Spleen (tissue), 11 donors: ENCODE measurements at regions not wholly inside any gene's neighbourhood (a gene's known extent, or its start where the extent isn't known, plus 50 kb on each side); places are given as distances from the start of the nearest gene placed in this dataset.

ENCODE experiments used
- DNase-seq: peaks from one replicate; pipeline ENCODE4 v3.0.0-alpha.2; 2020
- H3K27ac ChIP-seq, 8 donors: fragments of 200-600 bp; sonication (generic) in 7 of 8; 1 replicate in 4 of 8; 2 replicates in 4 of 8; pipeline versions ENCODE4 v1.5.0 to v1.8.0; 2016 to 2021; ENCODE audit warnings: inconsistent platforms in 4 of 8, mild to moderate bottlenecking in 4 of 8, moderate library complexity in 1 of 8
- H3K27me3 ChIP-seq, 7 donors: fragments of 200-600 bp; sonication (generic) in 6 of 7; replicated peaks in 1 of 7; 1 replicate in 4 of 7; 2 replicates in 3 of 7; pipeline versions ENCODE4 v1.5.0 to v1.8.0; 2016 to 2021; ENCODE audit warnings: inconsistent platforms in 3 of 7, mild to moderate bottlenecking in 1 of 7
- H3K36me3 ChIP-seq, 6 donors: fragments of 200-600 bp; sonication (generic) in 5 of 6; 1 replicate in 4 of 6; 2 replicates in 2 of 6; pipeline versions ENCODE4 v1.5.0 to v1.8.0; 2016 to 2021; ENCODE audit warnings: inconsistent platforms in 2 of 6
- H3K4me1 ChIP-seq, 6 donors: fragments of 200-600 bp; sonication (generic) in 5 of 6; 1 replicate in 3 of 6; 2 replicates in 3 of 6; pipeline versions ENCODE4 v1.5.0 to v1.8.0; 2016 to 2021; ENCODE audit warnings: inconsistent platforms in 3 of 6
- H3K4me3 ChIP-seq, 8 donors: fragments of 200-600 bp; sonication (generic) in 7 of 8; 1 replicate in 4 of 8; 2 replicates in 4 of 8; pipeline versions ENCODE4 v1.5.0 to v1.8.0; 2016 to 2021; ENCODE audit warnings: inconsistent platforms in 4 of 8, mild to moderate bottlenecking in 4 of 8, moderate library complexity in 2 of 8
- H3K9me3 ChIP-seq, 8 donors: fragments of 200-600 bp; sonication (generic) in 7 of 8; 1 replicate in 4 of 8; 2 replicates in 4 of 8; pipeline versions ENCODE4 v1.5.0 to v1.8.0; 2016 to 2021; ENCODE audit warnings: inconsistent platforms in 4 of 8
- CTCF ChIP-seq, 11 experiments: fragments of 200-600 bp in 7 of 11; fragments of 450-650 bp in 4 of 11; sonication (generic) in 4 of 11; IDR thresholded peaks in 8 of 11; conservative IDR thresholded peaks in 3 of 11; 1 replicate in 7 of 11; 2 replicates in 4 of 11; pipeline versions ENCODE4 v1.4.0 to v1.8.0; 2016 to 2021; ENCODE audit warnings: antibody characterized with exemption in 11 of 11, inconsistent platforms in 4 of 11, mild to moderate bottlenecking in 1 of 11
- POLR2A ChIP-seq, 3 donors: fragments of 450-650 bp; IDR thresholded peaks; one replicate each; pipeline ENCODE4 v1.5.1; 2017; ENCODE audit warnings: antibody characterized with exemption in 3 of 3, mild to moderate bottlenecking in 1 of 3
- POLR2AphosphoS5 ChIP-seq, 3 donors: sonication (generic); formaldehyde crosslinking; IDR thresholded peaks; one replicate each; pipeline ENCODE4 v1.5.1; 2017; ENCODE audit warnings: antibody characterized with exemption in 3 of 3
- WGBS, 5 donors: extraction: QIAGEN DNeasy Blood & Tissue Kit in 3 of 5; methylation state at CpG; one replicate each; pipeline versions ENCODE4 v1.1.5 to v1.1.7; 2013 to 2018; 5-methylcytosine and 5-hydroxymethylcytosine counted together
- intact Hi-C: fragments of 100-400 bp; cut with DNase I; formaldehyde crosslinking; loops from one replicate; pipeline ENCODE4 v1.15.0; 2023; ENCODE audit warnings: low total_unique reads
- donor health status: healthy with polysubstance abuse.
- donor health status: DM: no; HTN: no; CAD: no; lungs with moderate emphysema.
- donor health status: DM: no; HTN: no; CAD: no.
- donor health status: Bipolar disorder and iron deficiency.
- donor health status: healthy.
- donor health status: DM: no; HTN: no; CAD: no.
- donor health status: DM: yes; HTN: yes; CAD: no.

GRCh38 chr5:63719147-63719546, 243.1 kb downstream of the HTR1A start:
- no peak overlapping the region for H3K4me3 ChIP-seq
- H3K27me3 ChIP-seq, result no peaks in the 10 kb centered on the region
- no peaks in the 10 kb centered on the region for H3K9me3 ChIP-seq
- 65 to 81% (median 71%) methylated on average over 1 of the region's 1 CpG for WGBS, 5 donors
- DNase-seq, result no peak
- TF ChIP-seq POLR2A (IDR thresholded peaks at IDR 0.05) (no peak), POLR2AphosphoS5 (IDR thresholded peaks at IDR 0.05) (no peak), CTCF (IDR thresholded peaks at IDR 0.05 in 8 of 11, conservative IDR thresholded peaks at IDR 0.05 in 3 of 11) (no peak)
- H3K36me3 ChIP-seq, result no peaks in the 10 kb centered on the region
- intact Hi-C loops, result no loop called here
- no peak overlapping the region for H3K27ac ChIP-seq
- no peaks in the 10 kb centered on the region for H3K4me1 ChIP-seq

- H3K27ac ChIP-seq, result no peak overlapping the region
- DNase-seq, result no peak
- peaks cover 0 to 7% (median 0%) of the 10 kb centered on the region in 8 donors for H3K9me3 ChIP-seq
- no peak for TF ChIP-seq CTCF (IDR thresholded peaks at IDR 0.05 in 8 of 11, conservative IDR thresholded peaks at IDR 0.05 in 3 of 11)
- no peak for TF ChIP-seq POLR2A (IDR thresholded peaks at IDR 0.05)
- TF ChIP-seq POLR2AphosphoS5 (IDR thresholded peaks at IDR 0.05), result no peak
- H3K36me3 ChIP-seq, result no peaks in the 10 kb centered on the region
- intact Hi-C loops, result no loop called here
- WGBS, 5 donors, result 33 to 72% (median 53%) methylated on average over 1 of the region's 1 CpG
- no peak overlapping the region for H3K4me3 ChIP-seq
- H3K27me3 ChIP-seq, result no peaks in the 10 kb centered on the region
- H3K4me1 ChIP-seq, result no peaks in the 10 kb centered on the region
These were observed 262.0 kb downstream of the HTR1A start for GRCh38 chr5:63700241-63700640.

GRCh38 chr5:63697811-63698210, 264.4 kb downstream of the HTR1A start:
- Histone ChIP-seq H3K9me3 (peaks cover 0 to 7% (median 0%) of the 10 kb centered on the region in 8 donors), H3K4me1 (no peaks in the 10 kb centered on the region), H3K27me3 (no peaks in the 10 kb centered on the region), H3K27ac (no peak overlapping the region), H3K4me3 (no peak overlapping the region), H3K36me3 (no peaks in the 10 kb centered on the region)
- intact Hi-C loops, result no loop called here
- 69 to 86% (median 81%) methylated on average over 2 of the region's 2 CpGs for WGBS, 5 donors
- DNase-seq, result no peak
- TF ChIP-seq CTCF (IDR thresholded peaks at IDR 0.05 in 8 of 11, conservative IDR thresholded peaks at IDR 0.05 in 3 of 11) (no peak), POLR2A (IDR thresholded peaks at IDR 0.05) (no peak), POLR2AphosphoS5 (IDR thresholded peaks at IDR 0.05) (no peak)

GRCh38 chr5:63690546-63690945, 271.7 kb downstream of the HTR1A start:
- no peak for DNase-seq
- H3K4me3 ChIP-seq, result no peak overlapping the region
- WGBS, 5 donors, result 81 to 98% (median 91%) methylated on average over 2 of the region's 2 CpGs
- no peak for TF ChIP-seq CTCF (IDR thresholded peaks at IDR 0.05 in 8 of 11, conservative IDR thresholded peaks at IDR 0.05 in 3 of 11)
- no peak for TF ChIP-seq POLR2AphosphoS5 (IDR thresholded peaks at IDR 0.05)
- TF ChIP-seq POLR2A (IDR thresholded peaks at IDR 0.05), result no peak
- H3K27me3 ChIP-seq, result no peaks in the 10 kb centered on the region
- H3K27ac ChIP-seq, result no peak overlapping the region
- H3K36me3 ChIP-seq, result no peaks in the 10 kb centered on the region
- intact Hi-C loops, result no loop called here
- peaks cover 0 to 4% (median 0%) of the 10 kb centered on the region in 8 donors for H3K9me3 ChIP-seq
- H3K4me1 ChIP-seq, result no peaks in the 10 kb centered on the region
